ENCODE measurements at regions not wholly inside any gene's neighbourhood (a gene's known extent, or its start where the extent isn't known, plus 50 kb on each side); places are given as distances from the start of the nearest gene placed in this dataset.
"Not testable (repeated sequence)": the region's sequence is repeated elsewhere in the genome, so short reads cannot be mapped to it uniquely, and the experiment has no call there.

- H3K79me2 ChIP-seq (ENCODE audit: control insufficient read depth, insufficient read depth, low read length); H3K4me1 ChIP-seq (ENCODE audit: control insufficient read depth, extremely low read depth, insufficient read depth, low read length); H3K36me3 ChIP-seq (ENCODE audit: control insufficient read depth, insufficient read depth, low read length); H3K4me2 ChIP-seq (ENCODE audit: extremely low read depth, insufficient read depth, low read length); H3K4me3 ChIP-seq (replicated peaks in 1 of 4; ENCODE audit: control extremely low read depth in 1 of 4, insufficient read depth in 1 of 4, low read depth in 3 of 4, low read length in 4 of 4); DNase-seq (ENCODE audit: low read depth in 2 of 2); H2AFZ ChIP-seq (ENCODE audit: low read length); H3K9me3 ChIP-seq (ENCODE audit: control insufficient read depth, insufficient read depth, low read depth, low read length); H3K27me3 ChIP-seq (ENCODE audit: control insufficient read depth, insufficient read depth, low read length); H4K20me1 ChIP-seq (ENCODE audit: control insufficient read depth, extremely low read depth, insufficient read depth, low read length); H3K27ac ChIP-seq (ENCODE audit: insufficient read depth, low read length); H3K9ac ChIP-seq (ENCODE audit: insufficient read depth, low read length): not testable (repeated sequence)
Observed at GRCh38 chr1:100821919-100822318, 72.7 kb downstream of the EXTL2 start.

Measured in fibroblast of lung (primary cell).